Right forelimb (tissue), 1 donor: ENCODE measurements at regions not wholly inside any gene's neighbourhood (a gene's known extent, or its start where the extent isn't known, plus 50 kb on each side); places are given as distances from the start of the nearest gene placed in this dataset.

Experiments used
- DNase-seq: peaks from one replicate; pipeline ENCODE4 v3.0.0-alpha.2; 2018

- DNase-seq: no peak
These were observed 160.0 kb downstream of the MRM1 start for GRCh38 chr17:36761203-36761950.

- DNase-seq: no peak
These were observed 164.2 kb downstream of the MRM1 start for GRCh38 chr17:36765436-36766043.

- DNase-seq: no peak
These were observed 167.0 kb downstream of the MRM1 start for GRCh38 chr17:36768394-36768793.

- DNase-seq: no peak
These were observed 164.2 kb upstream of the LHX1 start for GRCh38 chr17:36773039-36773438.

GRCh38 chr17:36777118-36777517, 160.2 kb upstream of the LHX1 start:
- no peak for DNase-seq

- DNase-seq: no peak
These were observed 158.8 kb upstream of the LHX1 start for GRCh38 chr17:36778448-36778847.

GRCh38 chr17:36779550-36779949, 157.7 kb upstream of the LHX1 start:
- no peak for DNase-seq

- no peak for DNase-seq
These were observed 152.6 kb upstream of the LHX1 start for GRCh38 chr17:36784633-36785032.

- DNase-seq: no peak
These were observed 150.4 kb upstream of the LHX1 start for GRCh38 chr17:36786867-36787266.

GRCh38 chr17:36791150-36791941, 145.9 kb upstream of the LHX1 start:
- no peak for DNase-seq

- no peak for DNase-seq
These were observed 145.3 kb upstream of the LHX1 start for GRCh38 chr17:36791942-36792475.

- no peak for DNase-seq
These were observed 144.4 kb upstream of the LHX1 start for GRCh38 chr17:36792849-36793248.

GRCh38 chr17:36793976-36794375, 143.3 kb upstream of the LHX1 start:
- no peak for DNase-seq

- DNase-seq: no peak
These were observed 129.6 kb upstream of the LHX1 start for GRCh38 chr17:36807496-36808179.

GRCh38 chr17:36808180-36808661, 129.1 kb upstream of the LHX1 start:
- DNase-seq: no peak

GRCh38 chr17:36812762-36813161, 124.5 kb upstream of the LHX1 start:
- DNase-seq: no peak

GRCh38 chr17:36813357-36813756, 123.9 kb upstream of the LHX1 start:
- no peak for DNase-seq

- DNase-seq: no peak
These were observed 123.2 kb upstream of the LHX1 start for GRCh38 chr17:36813957-36814563.

- no peak for DNase-seq
These were observed 122.3 kb upstream of the LHX1 start for GRCh38 chr17:36814958-36815357.

- DNase-seq: no peak
These were observed 120.9 kb upstream of the LHX1 start for GRCh38 chr17:36816214-36816906.

- DNase-seq: no peak
These were observed 120.4 kb upstream of the LHX1 start for GRCh38 chr17:36816907-36817288.
